ENCODE measurements at regions not wholly inside any gene's neighbourhood (a gene's known extent, or its start where the extent isn't known, plus 50 kb on each side); places are given as distances from the start of the nearest gene placed in this dataset.

DNA sequence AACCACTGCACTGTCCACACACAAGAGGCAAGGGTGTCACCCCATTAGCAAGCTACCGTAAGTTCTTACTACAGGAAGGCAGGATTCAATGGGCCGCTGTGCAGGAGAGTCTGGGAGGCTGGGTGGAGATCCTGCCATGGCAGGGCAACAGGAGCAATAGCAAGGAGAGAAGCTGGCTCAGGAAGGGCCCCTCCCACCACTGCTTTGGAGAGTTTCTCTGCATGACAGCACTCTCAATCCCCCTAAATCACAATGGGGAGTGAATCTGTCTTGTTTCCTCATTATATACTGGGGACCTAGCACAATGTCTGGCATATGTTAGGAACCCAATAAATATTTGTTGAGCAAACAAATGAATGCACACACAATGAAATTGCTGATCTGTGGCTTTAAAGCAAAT, 83.2 kb upstream of the SFMBT2 start:
- TF ChIP-seq, protein P1, sequence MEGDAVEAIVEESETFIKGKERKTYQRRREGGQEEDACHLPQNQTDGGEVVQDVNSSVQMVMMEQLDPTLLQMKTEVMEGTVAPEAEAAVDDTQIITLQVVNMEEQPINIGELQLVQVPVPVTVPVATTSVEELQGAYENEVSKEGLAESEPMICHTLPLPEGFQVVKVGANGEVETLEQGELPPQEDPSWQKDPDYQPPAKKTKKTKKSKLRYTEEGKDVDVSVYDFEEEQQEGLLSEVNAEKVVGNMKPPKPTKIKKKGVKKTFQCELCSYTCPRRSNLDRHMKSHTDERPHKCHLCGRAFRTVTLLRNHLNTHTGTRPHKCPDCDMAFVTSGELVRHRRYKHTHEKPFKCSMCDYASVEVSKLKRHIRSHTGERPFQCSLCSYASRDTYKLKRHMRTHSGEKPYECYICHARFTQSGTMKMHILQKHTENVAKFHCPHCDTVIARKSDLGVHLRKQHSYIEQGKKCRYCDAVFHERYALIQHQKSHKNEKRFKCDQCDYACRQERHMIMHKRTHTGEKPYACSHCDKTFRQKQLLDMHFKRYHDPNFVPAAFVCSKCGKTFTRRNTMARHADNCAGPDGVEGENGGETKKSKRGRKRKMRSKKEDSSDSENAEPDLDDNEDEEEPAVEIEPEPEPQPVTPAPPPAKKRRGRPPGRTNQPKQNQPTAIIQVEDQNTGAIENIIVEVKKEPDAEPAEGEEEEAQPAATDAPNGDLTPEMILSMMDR (conservative IDR thresholded peaks at IDR 0.05; ENCODE audit: control insufficient read depth, insufficient read depth, low read depth, low read length): no peak
- no peak overlapping the region for H3K4me3 ChIP-seq (ENCODE audit: control insufficient read depth, low read depth, low read length)
- DNase-seq (ENCODE audit: low read depth): no peak

- DNase-seq (ENCODE audit: low read depth): no peak
- H3K4me3 ChIP-seq (ENCODE audit: control insufficient read depth, low read depth, low read length): no peak overlapping the region
- TF ChIP-seq, protein P1 (conservative IDR thresholded peaks at IDR 0.05; ENCODE audit: control insufficient read depth, insufficient read depth, low read depth, low read length): no peak
Observed at GRCh38 chr10:7492660-7493046, 81.8 kb upstream of the SFMBT2 start.

- no peak for DNase-seq (ENCODE audit: low read depth)
- TF ChIP-seq, protein P1 (conservative IDR thresholded peaks at IDR 0.05; ENCODE audit: control insufficient read depth, insufficient read depth, low read depth, low read length): no peak
- H3K4me3 ChIP-seq (ENCODE audit: control insufficient read depth, low read depth, low read length): no peak overlapping the region
Observed at GRCh38 chr10:7491949-7492659, 81.3 kb upstream of the SFMBT2 start.

DNA sequence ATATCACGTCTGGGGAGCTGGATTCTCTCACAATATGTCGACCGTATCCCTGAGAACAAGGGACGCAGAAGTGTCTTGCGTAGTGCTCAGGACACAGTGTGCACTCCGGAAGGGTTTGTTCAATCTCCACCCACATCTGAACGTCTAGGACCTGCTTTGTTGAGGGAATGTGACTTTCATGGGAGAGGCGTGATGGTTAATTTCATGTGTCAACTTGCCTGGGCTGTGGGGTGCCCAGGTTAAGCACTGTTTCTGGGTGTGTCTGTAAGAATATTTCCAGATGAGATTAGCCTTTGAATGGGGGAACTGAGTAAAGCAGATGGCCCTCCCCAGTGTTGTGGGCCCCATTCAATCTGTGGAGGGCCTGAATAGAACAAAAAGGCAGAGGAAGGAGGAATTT, 80.4 kb upstream of the SFMBT2 start:
- TF ChIP-seq, protein P1 (conservative IDR thresholded peaks at IDR 0.05; ENCODE audit: control insufficient read depth, insufficient read depth, low read depth, low read length): no peak
- no peak overlapping the region for H3K4me3 ChIP-seq (ENCODE audit: control insufficient read depth, low read depth, low read length)
- DNase-seq (ENCODE audit: low read depth): no peak

- H3K4me3 ChIP-seq (ENCODE audit: control insufficient read depth, low read depth, low read length): no peak overlapping the region
- TF ChIP-seq, protein P1 (conservative IDR thresholded peaks at IDR 0.05; ENCODE audit: control insufficient read depth, insufficient read depth, low read depth, low read length): no peak
- DNase-seq (ENCODE audit: low read depth): peak; percentile 20
Observed at GRCh38 chr10:7488418-7488829, 77.6 kb upstream of the SFMBT2 start.

GRCh38 chr10:7487528-7487927, 76.7 kb upstream of the SFMBT2 start:
- TF ChIP-seq, protein P1 (conservative IDR thresholded peaks at IDR 0.05; ENCODE audit: control insufficient read depth, insufficient read depth, low read depth, low read length): no peak
- H3K4me3 ChIP-seq (ENCODE audit: control insufficient read depth, low read depth, low read length): no peak overlapping the region
- DNase-seq (ENCODE audit: low read depth): no peak
